Gastrocnemius medialis (tissue), 4 donors: ENCODE measurements at regions not wholly inside any gene's neighbourhood (a gene's known extent, or its start where the extent isn't known, plus 50 kb on each side); places are given as distances from the start of the nearest gene placed in this dataset.

ENCODE experiments used
- ATAC-seq, 2 donors: fragments of 150-250 bp; one replicate each; pipeline ENCODE4 v1.9.1; 2016
- DNase-seq, 2 donors: peaks; one replicate each; pipeline ENCODE4 v3.0.0-alpha.2; 2019
- H3K27ac ChIP-seq, 4 donors: fragments of 200-600 bp; sonication (generic); 1 replicate in 1 of 4; 2 replicates in 3 of 4; pipeline ENCODE4 v1.5.1; 2016 to 2018; ENCODE audit warnings: mild to moderate bottlenecking in 2 of 4, moderate library complexity in 1 of 4
- H3K27me3 ChIP-seq, 3 donors: fragments of 200-600 bp; sonication (generic) in 2 of 3; 1 replicate in 1 of 3; 2 replicates in 2 of 3; pipeline versions ENCODE4 v1.5.1 to v1.6.0; 2016 to 2019; ENCODE audit warnings: mild to moderate bottlenecking in 1 of 3, moderate library complexity in 1 of 3
- H3K36me3 ChIP-seq, 2 donors: fragments of 200-600 bp; sonication (generic) in 1 of 2; one replicate each; pipeline ENCODE4 v1.5.1; 2017 to 2018
- H3K4me1 ChIP-seq, 2 donors: fragments of 200-600 bp; sonication (generic) in 1 of 2; one replicate each; pipeline ENCODE4 v1.5.1; 2016 to 2017; ENCODE audit warnings: mild to moderate bottlenecking in 2 of 2
- H3K4me3 ChIP-seq, 4 donors: fragments of 200-600 bp; sonication (generic) in 3 of 4; 1 replicate in 1 of 4; 2 replicates in 3 of 4; pipeline ENCODE4 v1.5.1; 2016 to 2019; ENCODE audit warnings: mild to moderate bottlenecking in 2 of 4
- H3K9me3 ChIP-seq, 3 donors: fragments of 200-600 bp; sonication (generic) in 2 of 3; 1 replicate in 1 of 3; 2 replicates in 2 of 3; pipeline ENCODE4 v1.5.1; 2016 to 2019
- POLR2A ChIP-seq, 2 donors: fragments of 450-650 bp; IDR thresholded peaks; one replicate each; pipeline ENCODE4 v1.6.1; 2017; ENCODE audit warnings: antibody characterized with exemption in 2 of 2, mild to moderate bottlenecking in 2 of 2, moderate library complexity in 2 of 2
- in situ Hi-C, 4 donors: fragments of 200-750 bp; cut with MboI; loops; one replicate each; pipeline versions ENCODE4 v1.15.0 to v1.8.0; 2017; ENCODE audit warnings: low sequenced_read_pairs in 4 of 4
- intact Hi-C: fragments of 100-400 bp; cut with DNase I; formaldehyde crosslinking; loops from one replicate; pipeline ENCODE4 v1.15.1; 2023; ENCODE audit warnings: low total_unique reads
- TF ChIP-seq, protein P1 (sequence below), 5 experiments: fragments of 450-650 bp in 3 of 5; fragments of 200-600 bp in 2 of 5; sonication (generic) in 2 of 5; IDR thresholded peaks in 4 of 5; conservative IDR thresholded peaks in 1 of 5; 1 replicate in 4 of 5; 2 replicates in 1 of 5; pipeline ENCODE4 v1.5.1; 2016 to 2019; ENCODE audit warnings: antibody characterized with exemption in 5 of 5, mild to moderate bottlenecking in 3 of 5, moderate library complexity in 3 of 5

DNA sequence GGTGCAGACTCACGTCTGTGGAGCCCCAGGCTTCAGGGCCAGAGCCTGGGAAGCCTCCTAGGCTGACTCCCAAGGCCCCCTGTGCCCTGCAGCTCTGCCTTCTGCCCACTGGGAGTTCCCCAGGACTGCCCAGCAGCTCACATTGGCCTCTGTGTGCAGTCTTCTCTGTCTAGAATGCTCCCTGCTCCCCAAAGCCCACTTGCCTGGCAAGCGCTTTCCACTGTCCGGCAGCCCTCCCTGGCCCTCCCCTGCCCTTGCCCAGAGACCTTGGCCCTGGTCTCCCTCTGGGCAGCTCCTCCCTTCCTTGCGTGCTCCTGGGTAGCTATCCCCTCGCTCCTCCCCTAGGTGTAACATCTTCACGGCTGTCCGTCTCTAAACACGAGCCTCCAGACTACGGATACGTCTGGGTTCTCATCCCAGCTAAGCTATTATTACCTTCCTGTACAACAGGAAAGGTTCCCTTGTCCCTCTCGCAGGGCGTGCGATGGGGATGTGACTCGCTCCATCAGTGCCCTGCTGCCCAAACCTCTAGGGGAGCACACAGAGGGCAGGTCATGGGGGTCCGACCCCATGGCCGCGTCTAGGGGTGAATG is 325.5 kb upstream of the RTL1 start:
- intact Hi-C loops (no loop called here), in situ Hi-C loops (no loop called here)
- Histone ChIP-seq H3K4me1 (no peaks in the 10 kb centered on the region), H3K27me3 (no peaks in the 10 kb centered on the region), H3K36me3 (no peaks in the 10 kb centered on the region), H3K27ac (no peak overlapping the region), H3K9me3 (no peaks in the 10 kb centered on the region), H3K4me3 (no peak overlapping the region)
- TF ChIP-seq, protein P1, sequence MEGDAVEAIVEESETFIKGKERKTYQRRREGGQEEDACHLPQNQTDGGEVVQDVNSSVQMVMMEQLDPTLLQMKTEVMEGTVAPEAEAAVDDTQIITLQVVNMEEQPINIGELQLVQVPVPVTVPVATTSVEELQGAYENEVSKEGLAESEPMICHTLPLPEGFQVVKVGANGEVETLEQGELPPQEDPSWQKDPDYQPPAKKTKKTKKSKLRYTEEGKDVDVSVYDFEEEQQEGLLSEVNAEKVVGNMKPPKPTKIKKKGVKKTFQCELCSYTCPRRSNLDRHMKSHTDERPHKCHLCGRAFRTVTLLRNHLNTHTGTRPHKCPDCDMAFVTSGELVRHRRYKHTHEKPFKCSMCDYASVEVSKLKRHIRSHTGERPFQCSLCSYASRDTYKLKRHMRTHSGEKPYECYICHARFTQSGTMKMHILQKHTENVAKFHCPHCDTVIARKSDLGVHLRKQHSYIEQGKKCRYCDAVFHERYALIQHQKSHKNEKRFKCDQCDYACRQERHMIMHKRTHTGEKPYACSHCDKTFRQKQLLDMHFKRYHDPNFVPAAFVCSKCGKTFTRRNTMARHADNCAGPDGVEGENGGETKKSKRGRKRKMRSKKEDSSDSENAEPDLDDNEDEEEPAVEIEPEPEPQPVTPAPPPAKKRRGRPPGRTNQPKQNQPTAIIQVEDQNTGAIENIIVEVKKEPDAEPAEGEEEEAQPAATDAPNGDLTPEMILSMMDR (IDR thresholded peaks at IDR 0.05 in 4 of 5, conservative IDR thresholded peaks at IDR 0.05 in 1 of 5) = no peak
- no peak for TF ChIP-seq POLR2A (IDR thresholded peaks at IDR 0.05)
- ATAC-seq = no peak
- no peak for DNase-seq

DNA sequence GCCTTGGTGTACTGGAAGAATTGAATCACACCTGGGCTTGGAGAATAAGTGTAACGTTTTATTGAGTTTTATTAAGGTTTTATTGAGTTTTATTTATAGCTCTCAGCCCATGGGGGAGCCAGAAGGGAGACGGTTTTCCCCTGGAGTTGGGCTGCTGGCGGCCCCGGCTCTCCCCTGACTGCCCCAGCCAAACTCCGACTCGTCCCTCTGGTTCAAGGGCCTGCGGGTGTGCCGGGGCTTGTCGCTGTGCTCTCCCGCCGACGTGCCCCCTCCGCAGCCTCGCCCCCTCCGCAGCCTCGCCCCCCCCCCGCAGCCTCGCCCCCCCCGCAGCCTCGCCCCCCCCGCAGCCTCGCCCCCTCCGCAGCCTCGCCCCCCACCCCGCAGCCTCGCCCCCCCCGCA is 326.1 kb upstream of the RTL1 start:
- in situ Hi-C loops = no loop called here
- no peaks in the 10 kb centered on the region for H3K36me3 ChIP-seq
- TF ChIP-seq, protein P1 (IDR thresholded peaks at IDR 0.05 in 4 of 5, conservative IDR thresholded peaks at IDR 0.05 in 1 of 5) = no peak
- no peak for TF ChIP-seq POLR2A (IDR thresholded peaks at IDR 0.05)
- H3K9me3 ChIP-seq = no peaks in the 10 kb centered on the region
- DNase-seq (no peak), ATAC-seq (no peak)
- H3K4me3 ChIP-seq = no peak overlapping the region
- no peaks in the 10 kb centered on the region for H3K4me1 ChIP-seq
- intact Hi-C loops = no loop called here
- no peaks in the 10 kb centered on the region for H3K27me3 ChIP-seq
- H3K27ac ChIP-seq = no peak overlapping the region

DNA sequence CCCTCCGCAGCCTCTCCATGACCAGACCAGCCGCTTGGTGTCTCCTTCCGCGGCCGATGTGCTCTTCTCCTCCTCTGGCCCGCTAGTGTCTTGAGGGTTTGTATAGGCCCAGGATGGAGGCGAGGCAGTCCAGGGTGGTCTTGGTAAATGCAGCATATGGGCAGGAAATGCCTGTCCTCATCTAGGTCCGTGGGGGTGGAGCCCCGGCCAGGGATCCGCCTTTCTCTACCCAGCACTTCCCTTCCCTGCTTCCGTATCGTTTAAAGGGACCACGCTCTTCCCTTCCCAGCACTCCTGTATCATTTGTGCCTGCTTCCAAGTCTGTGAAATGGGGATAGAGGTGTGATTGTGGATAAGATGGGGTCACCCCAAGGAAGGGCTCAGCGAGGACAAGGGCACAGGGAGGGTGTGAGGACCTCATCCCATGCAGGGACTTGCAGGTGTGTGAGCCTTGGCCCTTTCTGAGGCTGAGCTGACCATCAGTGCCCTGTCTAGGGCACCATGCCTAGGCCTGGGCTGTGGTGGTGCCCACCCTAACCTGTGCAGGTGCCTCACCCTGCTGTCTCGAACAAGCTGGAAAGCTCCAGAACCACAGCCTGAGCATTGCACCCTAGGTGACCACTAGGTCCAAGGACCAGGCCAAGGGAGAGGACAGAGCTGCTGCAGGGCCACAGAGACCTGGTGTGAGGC is 326.8 kb upstream of the RTL1 start:
- Histone ChIP-seq H3K4me1 (no peaks in the 10 kb centered on the region), H3K4me3 (no peak overlapping the region), H3K36me3 (no peaks in the 10 kb centered on the region), H3K27ac (no peak overlapping the region), H3K27me3 (no peaks in the 10 kb centered on the region), H3K9me3 (no peaks in the 10 kb centered on the region)
- DNase-seq (no peak), ATAC-seq (no peak)
- intact Hi-C loops = no loop called here
- in situ Hi-C loops = no loop called here
- TF ChIP-seq, protein P1 (IDR thresholded peaks at IDR 0.05 in 4 of 5, conservative IDR thresholded peaks at IDR 0.05 in 1 of 5) = no peak
- TF ChIP-seq POLR2A (IDR thresholded peaks at IDR 0.05) = no peak

DNA sequence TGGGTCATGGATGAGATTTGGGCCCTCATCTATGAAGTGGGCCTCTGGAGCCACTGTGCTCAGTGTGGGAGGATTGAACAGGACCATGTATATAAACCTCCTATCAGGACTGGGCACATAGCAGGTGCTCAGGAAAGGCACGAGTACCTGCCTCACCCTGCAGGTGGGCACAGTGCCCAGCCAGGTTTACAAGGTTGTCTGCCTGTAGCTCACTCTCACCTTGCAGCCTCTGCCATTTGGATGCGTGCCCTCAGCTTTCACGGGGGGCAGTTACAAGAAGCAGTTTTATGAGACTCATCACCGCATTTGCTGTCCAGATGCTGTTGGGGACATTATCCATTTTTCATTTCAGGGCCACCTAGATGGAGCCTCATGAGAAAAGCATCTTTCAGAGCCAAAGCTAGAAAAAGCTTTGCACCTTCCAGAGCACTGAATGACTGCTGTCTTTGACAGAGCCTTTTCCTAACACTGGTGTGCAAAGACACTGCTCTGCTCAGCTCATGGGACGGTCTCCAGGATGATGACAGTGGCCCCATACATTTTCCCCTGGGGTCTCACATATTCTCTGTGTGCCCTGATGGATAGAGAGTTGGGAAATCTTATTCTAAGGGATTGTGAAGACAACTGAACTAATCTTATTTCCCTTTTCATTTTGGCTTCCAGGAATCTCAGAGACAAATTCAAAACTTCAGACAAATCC is 327.5 kb upstream of the RTL1 start:
- TF ChIP-seq, protein P1 (IDR thresholded peaks at IDR 0.05 in 4 of 5, conservative IDR thresholded peaks at IDR 0.05 in 1 of 5) = no peak
- TF ChIP-seq POLR2A (IDR thresholded peaks at IDR 0.05) = no peak
- H3K27me3 ChIP-seq = no peaks in the 10 kb centered on the region
- intact Hi-C loops = no loop called here
- H3K4me1 ChIP-seq = no peaks in the 10 kb centered on the region
- no peak for ATAC-seq
- no peak for DNase-seq
- H3K4me3 ChIP-seq = no peak overlapping the region
- in situ Hi-C loops = no loop called here
- no peaks in the 10 kb centered on the region for H3K9me3 ChIP-seq
- H3K36me3 ChIP-seq = no peaks in the 10 kb centered on the region
- H3K27ac ChIP-seq = no peak overlapping the region
